Body of pancreas (tissue), 4 donors: ENCODE measurements at regions not wholly inside any gene's neighbourhood (a gene's known extent, or its start where the extent isn't known, plus 50 kb on each side); places are given as distances from the start of the nearest gene placed in this dataset.

Experiments used
- ATAC-seq: fragments of 150-250 bp; one replicate; pipeline ENCODE4 v1.9.1; 2016
- DNase-seq, 4 donors: peaks; one replicate each; pipeline ENCODE4 v3.0.0-alpha.2; 2019
- H3K27ac ChIP-seq, 4 donors: fragments of 200-600 bp; sonication (generic); 1 replicate in 3 of 4; 2 replicates in 1 of 4; pipeline versions ENCODE4 v1.5.1 to v1.6.1; 2016 to 2019; ENCODE audit warnings: mild to moderate bottlenecking in 1 of 4, mixed read lengths in 1 of 4, moderate library complexity in 1 of 4
- H3K27me3 ChIP-seq, 2 donors: fragments of 200-600 bp; sonication (generic); one replicate each; pipeline ENCODE4 v1.6.0; 2016; ENCODE audit warnings: mild to moderate bottlenecking in 1 of 2
- H3K36me3 ChIP-seq, 2 donors: fragments of 200-600 bp; sonication (generic); replicated peaks in 1 of 2; 2 replicates each; pipeline ENCODE4 v1.5.1; 2016; ENCODE audit warnings: low read depth in 2 of 2; ENCODE audit not compliant: insufficient read depth in 1 of 2
- H3K4me1 ChIP-seq: fragments of 200-600 bp; sonication (generic); one replicate; pipeline ENCODE4 v1.6.0; 2016
- H3K4me3 ChIP-seq, 2 donors: fragments of 200-600 bp; sonication (generic); 1 replicate in 1 of 2; 2 replicates in 1 of 2; pipeline ENCODE4 v1.5.1; 2016 to 2019
- H3K9me3 ChIP-seq, 3 donors: fragments of 200-600 bp; sonication (generic); 1 replicate in 2 of 3; 2 replicates in 1 of 3; pipeline ENCODE4 v1.5.1; 2016
- CTCF ChIP-seq, 7 experiments: fragments of 450-650 bp in 4 of 7; fragments of 200-600 bp in 3 of 7; sonication (generic) in 3 of 7; IDR thresholded peaks; one replicate each; pipeline ENCODE4 v1.5.1; 2016 to 2019; ENCODE audit warnings: antibody characterized with exemption in 7 of 7
- POLR2A ChIP-seq, 3 donors: fragments of 450-650 bp; IDR thresholded peaks; one replicate each; pipeline ENCODE4 v1.6.1; 2016; ENCODE audit warnings: antibody characterized with exemption in 3 of 3, mild to moderate bottlenecking in 2 of 3
- WGBS, 2 donors: methylation state at CpG; one replicate each; pipeline ENCODE4 v1.1.5; 2017; 5-methylcytosine and 5-hydroxymethylcytosine counted together
- intact Hi-C: fragments of 100-400 bp; cut with DNase I; formaldehyde crosslinking; loops from one replicate; pipeline ENCODE4 v1.15.1; 2023

- no peak for ATAC-seq
- no peak for DNase-seq
- Histone ChIP-seq H3K27me3 (no peaks in the 10 kb centered on the region), H3K4me1 (no peaks in the 10 kb centered on the region), H3K4me3 (no peak overlapping the region), H3K9me3 (no peaks in the 10 kb centered on the region), H3K27ac (no peak overlapping the region), H3K36me3 (no peaks in the 10 kb centered on the region)
- TF ChIP-seq POLR2A (IDR thresholded peaks at IDR 0.05) (no peak), CTCF (IDR thresholded peaks at IDR 0.05) (no peak)
- WGBS, 2 donors, result 57 to 59% methylated on average over 8 to 10 of the region's 10 CpGs
- intact Hi-C loops, result no loop called here
Observed at GRCh38 chr22:47740109-47740805, 977.8 kb downstream of the TBC1D22A start.

- Histone ChIP-seq H3K36me3 (no peaks in the 10 kb centered on the region), H3K4me3 (no peak overlapping the region), H3K27me3 (no peaks in the 10 kb centered on the region), H3K9me3 (no peaks in the 10 kb centered on the region), H3K27ac (no peak overlapping the region), H3K4me1 (no peaks in the 10 kb centered on the region)
- 59 to 64% methylated on average over 5 to 16 of the region's 16 CpGs for WGBS, 2 donors
- no peak for DNase-seq
- intact Hi-C loops, result no loop called here
- no peak for TF ChIP-seq POLR2A (IDR thresholded peaks at IDR 0.05)
- TF ChIP-seq CTCF (IDR thresholded peaks at IDR 0.05), result no peak
- no peak for ATAC-seq
Observed at GRCh38 chr22:47739291-47740015, 977.0 kb downstream of the TBC1D22A start.

GRCh38 chr22:47738472-47739013 lies 976.1 kb downstream of the TBC1D22A start:
- Histone ChIP-seq H3K4me1 (no peaks in the 10 kb centered on the region), H3K4me3 (no peak overlapping the region), H3K36me3 (no peaks in the 10 kb centered on the region), H3K27ac (no peak overlapping the region), H3K9me3 (no peaks in the 10 kb centered on the region), H3K27me3 (no peaks in the 10 kb centered on the region)
- intact Hi-C loops, result no loop called here
- no peak for DNase-seq
- WGBS, 2 donors, result 44 to 46% methylated on average over 8 of the region's 8 CpGs
- no peak for ATAC-seq
- no peak for TF ChIP-seq CTCF (IDR thresholded peaks at IDR 0.05)

- H3K9me3 ChIP-seq, result no peaks in the 10 kb centered on the region
- WGBS, 2 donors, result 62 to 64% methylated on average over 15 of the region's 15 CpGs
- intact Hi-C loops, result no loop called here
- H3K27ac ChIP-seq, result no peak overlapping the region
- TF ChIP-seq CTCF (IDR thresholded peaks at IDR 0.05) (no peak), POLR2A (IDR thresholded peaks at IDR 0.05) (no peak)
- no peak overlapping the region for H3K4me3 ChIP-seq
- H3K36me3 ChIP-seq, result no peaks in the 10 kb centered on the region
- no peaks in the 10 kb centered on the region for H3K4me1 ChIP-seq
- H3K27me3 ChIP-seq, result no peaks in the 10 kb centered on the region
- DNase-seq (no peak), ATAC-seq (no peak)
Observed at GRCh38 chr22:47736186-47737034, 974.0 kb downstream of the TBC1D22A start.
